Uterus (tissue), 2 donors: ENCODE measurements at regions not wholly inside any gene's neighbourhood (a gene's known extent, or its start where the extent isn't known, plus 50 kb on each side); places are given as distances from the start of the nearest gene placed in this dataset.

Experiments used
- POLR2A ChIP-seq, 2 donors: fragments of 450-650 bp; IDR thresholded peaks; one replicate each; pipeline ENCODE4 v1.6.1; 2016; ENCODE audit warnings: antibody characterized with exemption in 2 of 2, mild to moderate bottlenecking in 1 of 2, moderate library complexity in 1 of 2
- TF ChIP-seq, protein P1 (sequence below), 4 experiments: fragments of 200-600 bp in 2 of 4; fragments of 450-650 bp in 2 of 4; sonication (generic) in 2 of 4; IDR thresholded peaks; one replicate each; pipeline ENCODE4 v1.5.1; 2016 to 2019; ENCODE audit warnings: antibody characterized with exemption in 4 of 4, mild to moderate bottlenecking in 2 of 4, moderate library complexity in 1 of 4

DNA sequence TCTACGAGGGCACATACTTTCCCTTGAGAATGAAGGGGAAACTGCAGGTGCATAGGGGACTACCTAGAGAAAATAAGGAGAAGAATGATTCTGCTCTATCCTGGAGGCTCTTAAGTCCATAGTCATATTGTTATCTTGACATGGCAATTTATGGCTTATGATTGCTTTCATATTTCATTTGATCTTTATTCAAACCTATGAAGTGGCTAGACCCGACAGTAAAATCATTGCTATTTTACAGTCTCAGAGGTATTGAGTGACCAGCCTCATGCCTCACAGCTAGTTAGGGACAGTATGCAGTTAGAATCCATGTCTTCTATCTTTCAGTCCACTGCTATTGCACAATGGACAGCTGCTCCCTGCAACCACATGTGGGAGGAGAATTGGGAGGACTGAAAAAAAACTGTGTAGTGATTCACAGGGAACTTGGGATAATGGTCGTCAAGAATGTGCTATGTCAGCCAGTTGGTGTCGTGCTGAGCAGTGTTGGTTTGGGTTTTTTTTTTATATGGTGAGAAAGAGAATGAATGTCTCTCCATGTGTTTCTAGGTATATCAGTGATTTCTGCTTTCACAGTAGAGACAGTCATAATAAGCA is 63.2 kb upstream of the SPPL2A start:
- TF ChIP-seq, protein P1, sequence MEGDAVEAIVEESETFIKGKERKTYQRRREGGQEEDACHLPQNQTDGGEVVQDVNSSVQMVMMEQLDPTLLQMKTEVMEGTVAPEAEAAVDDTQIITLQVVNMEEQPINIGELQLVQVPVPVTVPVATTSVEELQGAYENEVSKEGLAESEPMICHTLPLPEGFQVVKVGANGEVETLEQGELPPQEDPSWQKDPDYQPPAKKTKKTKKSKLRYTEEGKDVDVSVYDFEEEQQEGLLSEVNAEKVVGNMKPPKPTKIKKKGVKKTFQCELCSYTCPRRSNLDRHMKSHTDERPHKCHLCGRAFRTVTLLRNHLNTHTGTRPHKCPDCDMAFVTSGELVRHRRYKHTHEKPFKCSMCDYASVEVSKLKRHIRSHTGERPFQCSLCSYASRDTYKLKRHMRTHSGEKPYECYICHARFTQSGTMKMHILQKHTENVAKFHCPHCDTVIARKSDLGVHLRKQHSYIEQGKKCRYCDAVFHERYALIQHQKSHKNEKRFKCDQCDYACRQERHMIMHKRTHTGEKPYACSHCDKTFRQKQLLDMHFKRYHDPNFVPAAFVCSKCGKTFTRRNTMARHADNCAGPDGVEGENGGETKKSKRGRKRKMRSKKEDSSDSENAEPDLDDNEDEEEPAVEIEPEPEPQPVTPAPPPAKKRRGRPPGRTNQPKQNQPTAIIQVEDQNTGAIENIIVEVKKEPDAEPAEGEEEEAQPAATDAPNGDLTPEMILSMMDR (IDR thresholded peaks at IDR 0.05): no peak
- no peak for TF ChIP-seq POLR2A (IDR thresholded peaks at IDR 0.05)
